Upper lobe of left lung (tissue), 4 donors: ENCODE measurements at regions not wholly inside any gene's neighbourhood (a gene's known extent, or its start where the extent isn't known, plus 50 kb on each side); places are given as distances from the start of the nearest gene placed in this dataset.

ENCODE experiments used
- POLR2A ChIP-seq, 4 donors: fragments of 450-650 bp; IDR thresholded peaks; one replicate each; pipeline ENCODE4 v1.5.1; 2016 to 2017; ENCODE audit warnings: antibody characterized with exemption in 4 of 4, mild to moderate bottlenecking in 2 of 4
- TF ChIP-seq, protein P1 (sequence below), 6 experiments: fragments of 450-650 bp in 4 of 6; fragments of 200-600 bp in 2 of 6; sonication (generic) in 2 of 6; IDR thresholded peaks; one replicate each; pipeline ENCODE4 v1.5.1; 2016 to 2019; ENCODE audit warnings: antibody characterized with exemption in 6 of 6

GRCh38 chr9:87075537-87075936 is 128.2 kb upstream of the GAS1 start:
- TF ChIP-seq, protein P1, sequence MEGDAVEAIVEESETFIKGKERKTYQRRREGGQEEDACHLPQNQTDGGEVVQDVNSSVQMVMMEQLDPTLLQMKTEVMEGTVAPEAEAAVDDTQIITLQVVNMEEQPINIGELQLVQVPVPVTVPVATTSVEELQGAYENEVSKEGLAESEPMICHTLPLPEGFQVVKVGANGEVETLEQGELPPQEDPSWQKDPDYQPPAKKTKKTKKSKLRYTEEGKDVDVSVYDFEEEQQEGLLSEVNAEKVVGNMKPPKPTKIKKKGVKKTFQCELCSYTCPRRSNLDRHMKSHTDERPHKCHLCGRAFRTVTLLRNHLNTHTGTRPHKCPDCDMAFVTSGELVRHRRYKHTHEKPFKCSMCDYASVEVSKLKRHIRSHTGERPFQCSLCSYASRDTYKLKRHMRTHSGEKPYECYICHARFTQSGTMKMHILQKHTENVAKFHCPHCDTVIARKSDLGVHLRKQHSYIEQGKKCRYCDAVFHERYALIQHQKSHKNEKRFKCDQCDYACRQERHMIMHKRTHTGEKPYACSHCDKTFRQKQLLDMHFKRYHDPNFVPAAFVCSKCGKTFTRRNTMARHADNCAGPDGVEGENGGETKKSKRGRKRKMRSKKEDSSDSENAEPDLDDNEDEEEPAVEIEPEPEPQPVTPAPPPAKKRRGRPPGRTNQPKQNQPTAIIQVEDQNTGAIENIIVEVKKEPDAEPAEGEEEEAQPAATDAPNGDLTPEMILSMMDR (IDR thresholded peaks at IDR 0.05) = no peak
- no peak for TF ChIP-seq POLR2A (IDR thresholded peaks at IDR 0.05)
